Type B pancreatic cell (in vitro differentiated cells): ENCODE measurements at regions not wholly inside any gene's neighbourhood (a gene's known extent, or its start where the extent isn't known, plus 50 kb on each side); places are given as distances from the start of the nearest gene placed in this dataset.

Experiments used
- DNase-seq: peaks from one replicate; pipeline ENCODE4 v3.0.0; 2021; ENCODE audit warnings: mixed read lengths; ENCODE audit not compliant: unreplicated experiment; ENCODE audit errors: extremely low spot score
- H3K27ac Mint-ChIP-seq: 2 replicates; pipeline ENCODE4 v1.8.0; 2021; ENCODE audit warnings: mild to moderate bottlenecking, mixed read lengths
- H3K27me3 Mint-ChIP-seq: 2 replicates; pipeline ENCODE4 v1.8.0; 2021; ENCODE audit warnings: mixed read lengths
- H3K36me3 Mint-ChIP-seq: 2 replicates; pipeline ENCODE4 v1.8.0; 2021; ENCODE audit warnings: mixed read lengths
- H3K4me1 Mint-ChIP-seq: one replicate; pipeline ENCODE4 v1.8.0; 2021; ENCODE audit warnings: mixed read lengths; ENCODE audit not compliant: unreplicated experiment
- H3K4me3 Mint-ChIP-seq: 2 replicates; pipeline ENCODE4 v1.8.0; 2021; ENCODE audit warnings: mild to moderate bottlenecking, mixed read lengths
- H3K9me3 Mint-ChIP-seq: 2 replicates; pipeline ENCODE4 v1.8.0; 2021; ENCODE audit warnings: mixed read lengths
- CTCF ChIP-seq: fragments of 200-600 bp; sonication (generic); conservative IDR thresholded peaks from 2 replicates; pipeline ENCODE4 v1.5.0; 2021; ENCODE audit warnings: antibody characterized with exemption, mild to moderate bottlenecking

GRCh38 chr4:129355031-129355430 lies 259.1 kb downstream of the C4orf33 start:
- Mint-ChIP-seq H3K27me3 (peaks cover 10% of the 10 kb centered on the region), H3K27ac (no peak overlapping the region), H3K9me3 (no peaks in the 10 kb centered on the region), H3K36me3 (no peaks in the 10 kb centered on the region), H3K4me1 (no peaks in the 10 kb centered on the region), H3K4me3 (no peak overlapping the region)
- DNase-seq = no peak
- TF ChIP-seq CTCF = no peak

GRCh38 chr4:129355516-129355915 lies 259.6 kb downstream of the C4orf33 start:
- H3K4me3 Mint-ChIP-seq = no peak overlapping the region
- H3K27ac Mint-ChIP-seq = no peak overlapping the region
- H3K36me3 Mint-ChIP-seq = no peaks in the 10 kb centered on the region
- H3K9me3 Mint-ChIP-seq = no peaks in the 10 kb centered on the region
- no peaks in the 10 kb centered on the region for H3K4me1 Mint-ChIP-seq
- TF ChIP-seq CTCF = no peak
- DNase-seq = no peak
- H3K27me3 Mint-ChIP-seq = peaks cover 10% of the 10 kb centered on the region

GRCh38 chr4:129358571-129358970 lies 262.6 kb downstream of the C4orf33 start:
- Mint-ChIP-seq H3K27ac (no peak overlapping the region), H3K4me1 (peaks cover 8% of the 10 kb centered on the region), H3K9me3 (no peaks in the 10 kb centered on the region), H3K4me3 (no peak overlapping the region), H3K36me3 (no peaks in the 10 kb centered on the region), H3K27me3 (peaks cover 15% of the 10 kb centered on the region)
- no peak for TF ChIP-seq CTCF
- DNase-seq = no peak

DNA sequence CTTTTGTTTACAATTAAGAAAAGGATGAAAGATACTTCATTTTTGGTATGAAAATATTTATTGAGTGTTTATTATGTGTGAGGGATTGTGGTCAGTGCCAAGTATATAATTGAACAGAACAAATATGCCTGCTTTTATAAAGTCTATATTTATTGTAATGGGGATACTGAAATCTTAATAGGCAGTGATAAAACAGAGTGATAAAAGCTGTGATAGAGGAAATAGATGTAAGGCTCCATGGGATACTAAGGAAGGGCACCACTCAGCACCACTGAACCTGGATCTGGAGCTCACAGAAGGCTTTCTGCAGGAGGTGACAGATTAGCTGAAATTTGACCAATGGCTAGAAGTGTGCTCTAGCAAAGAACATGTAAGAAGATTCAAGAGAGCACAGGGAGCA lies 263.5 kb downstream of the C4orf33 start:
- peaks cover 8% of the 10 kb centered on the region for H3K4me1 Mint-ChIP-seq
- H3K27me3 Mint-ChIP-seq = peaks cover 12% of the 10 kb centered on the region
- H3K36me3 Mint-ChIP-seq = no peaks in the 10 kb centered on the region

DNA sequence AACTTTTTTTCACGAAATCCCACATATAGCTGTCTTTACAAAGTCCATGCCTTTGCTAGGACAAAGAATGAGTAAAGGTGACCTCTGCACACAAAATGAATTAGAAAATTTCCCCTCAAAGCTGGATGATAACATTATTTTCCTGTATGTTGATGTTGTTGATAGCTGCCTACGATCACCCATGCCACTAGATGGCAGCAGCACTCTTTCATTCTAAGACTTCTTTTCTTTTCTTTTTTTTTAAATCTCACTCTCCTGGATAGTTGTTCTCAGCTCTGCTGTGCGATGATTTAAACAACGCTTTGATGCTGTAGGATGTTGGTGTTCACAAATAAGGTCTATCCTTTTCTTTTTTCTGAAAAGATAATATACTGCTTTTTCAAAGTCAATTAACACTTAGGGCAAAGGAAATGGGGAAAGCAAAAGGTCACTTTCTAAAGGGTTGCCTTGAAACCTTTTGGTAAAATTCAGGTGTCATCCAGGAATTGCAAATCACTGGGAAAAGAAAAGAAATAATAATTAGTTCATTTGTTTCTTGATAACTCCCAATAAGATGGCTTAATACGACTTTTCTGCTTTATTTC lies 266.8 kb downstream of the C4orf33 start:
- Mint-ChIP-seq H3K4me3 (no peak overlapping the region), H3K27me3 (peaks cover 9% of the 10 kb centered on the region), H3K27ac (no peak overlapping the region), H3K9me3 (no peaks in the 10 kb centered on the region), H3K4me1 (peaks cover 8% of the 10 kb centered on the region), H3K36me3 (no peaks in the 10 kb centered on the region)
- peak; percentile 97 for TF ChIP-seq CTCF
- DNase-seq = no peak

More for the DNA sequence above, 263.5 kb downstream of the C4orf33 start:
- no peak overlapping the region for H3K27ac Mint-ChIP-seq
- TF ChIP-seq CTCF = no peak
- DNase-seq = no peak
- H3K4me3 Mint-ChIP-seq = no peak overlapping the region
- no peaks in the 10 kb centered on the region for H3K9me3 Mint-ChIP-seq
